ENCODE measurements at regions not wholly inside any gene's neighbourhood (a gene's known extent, or its start where the extent isn't known, plus 50 kb on each side); places are given as distances from the start of the nearest gene placed in this dataset.

- CTCF ChIA-PET (ENCODE audit: partially characterized antibody), result no interaction called here
- H2BK15ac ChIP-seq (ENCODE audit: low read length), result no peak overlapping the region
- H4K5ac ChIP-seq (ENCODE audit: insufficient read length, low read depth, low read length), result no peak overlapping the region
- H2AFZ ChIP-seq (ENCODE audit: low read length), result no peak overlapping the region
- no peaks in the 10 kb centered on the region for H3K79me2 ChIP-seq (ENCODE audit: control insufficient read depth in 1 of 2, insufficient read depth in 2 of 2, low read length in 2 of 2)
- H3K4me1 ChIP-seq (replicated peaks in 1 of 4; ENCODE audit: control insufficient read depth in 3 of 4, insufficient read depth in 4 of 4, low read length in 3 of 4), result no peaks in the 10 kb centered on the region
- no peak for TF ChIP-seq NRF1 (IDR thresholded peaks at IDR 0.05; ENCODE audit: low read depth, low read length)
- TF ChIP-seq TEAD4 (IDR thresholded peaks at IDR 0.05; ENCODE audit: low read depth, low read length), result no peak
- TF ChIP-seq GABPA (IDR thresholded peaks at IDR 0.05; ENCODE audit: borderline replicate concordance, insufficient read depth, low read length), result no peak
- no peak for TF ChIP-seq JUN (IDR thresholded peaks at IDR 0.05; ENCODE audit: low read depth, low read length)
- TF ChIP-seq PHF8 (conservative IDR thresholded peaks at IDR 0.05; ENCODE audit: low read depth, low read length), result no peak
- no peak for TF ChIP-seq CTCF (IDR thresholded peaks at IDR 0.05; ENCODE audit: control extremely low read depth in 1 of 3, insufficient read depth in 1 of 3, low read depth in 1 of 3, low read length in 3 of 3)
- TF ChIP-seq USF2 (IDR thresholded peaks at IDR 0.05; ENCODE audit: low read length), result no peak
- TF ChIP-seq JUND (IDR thresholded peaks at IDR 0.05; ENCODE audit: low read length), result no peak
- TF ChIP-seq MAFK (IDR thresholded peaks at IDR 0.05; ENCODE audit: low read depth, low read length), result no peak
- no peak for DNase-seq (ENCODE audit: low read depth in 1 of 2, low spot score in 2 of 2)
- H3K56ac ChIP-seq (replicated peaks; ENCODE audit: insufficient read length, low read depth, low read length), result no peak overlapping the region
- no peaks in the 10 kb centered on the region; the same call in 1 of the 2 replicates for H3K23me2 ChIP-seq (ENCODE audit: low read depth, low read length)
- no peak overlapping the region for H3K4me2 ChIP-seq (ENCODE audit: insufficient read depth in 1 of 2, low read depth in 2 of 2, low read length in 2 of 2)
- H4K8ac ChIP-seq (ENCODE audit: extremely low read depth, insufficient read depth, low read length), result no peak overlapping the region
- FAIRE-seq, result no peak
- H3K9ac ChIP-seq (replicated peaks in 1 of 4; ENCODE audit: extremely low read depth in 1 of 4, low read depth in 3 of 4, low read length in 3 of 4), result no peak overlapping the region
- H3K18ac ChIP-seq (ENCODE audit: extremely low read depth, low read length), result no peak overlapping the region
- H3K27me3 ChIP-seq (replicated peaks in 1 of 4; ENCODE audit: control insufficient read depth in 3 of 4, extremely low read depth in 1 of 4, insufficient read depth in 3 of 4, low read length in 3 of 4), result no peaks in the 10 kb centered on the region
- no peak overlapping the region for H3K4me3 ChIP-seq (ENCODE audit: extremely low read depth in 1 of 4, insufficient read depth in 2 of 4, low read depth in 3 of 4, low read length in 4 of 4)
- POLR2A ChIA-PET (ENCODE audit: partially characterized antibody), result no interaction called here
- no peak overlapping the region for H3K23ac ChIP-seq (ENCODE audit: insufficient read length)
- H4K91ac ChIP-seq (replicated peaks; ENCODE audit: insufficient read length, low read length), result no peak overlapping the region
- peaks cover 0 to 2% of the 10 kb centered on the region in 2 experiments; a peak in 1 of 4 replicates for H3K9me3 ChIP-seq (ENCODE audit: insufficient read depth in 2 of 2, low read depth in 1 of 2, low read length in 1 of 2)
- no peak overlapping the region for H3K14ac ChIP-seq (ENCODE audit: insufficient read length)
- H3K79me1 ChIP-seq (ENCODE audit: low read depth, low read length), result no peaks in the 10 kb centered on the region
- no peak overlapping the region for H2BK120ac ChIP-seq (replicated peaks; ENCODE audit: low read depth, low read length)
- H3K36me3 ChIP-seq (ENCODE audit: control insufficient read depth in 2 of 4, insufficient read depth in 4 of 4, low read length in 3 of 4), result peaks cover 0 to 1% (median 0%) of the 10 kb centered on the region in 4 experiments; a peak in 3 of 8 replicates
- no peak overlapping the region for H2AK5ac ChIP-seq (ENCODE audit: low read depth, low read length)
- no peak overlapping the region for H2BK12ac ChIP-seq (ENCODE audit: low read depth, low read length)
- H2BK20ac ChIP-seq (ENCODE audit: low read length), result no peak overlapping the region
- H2BK5ac ChIP-seq (ENCODE audit: low read depth, low read length), result no peak overlapping the region
- no peaks in the 10 kb centered on the region for H4K20me1 ChIP-seq (replicated peaks in 1 of 2; ENCODE audit: control insufficient read depth in 1 of 2, insufficient read depth in 2 of 2, low read length in 2 of 2)
- H3K4ac ChIP-seq (replicated peaks; ENCODE audit: insufficient read length, low read depth, low read length), result no peak overlapping the region
- H3K27ac ChIP-seq (ENCODE audit: low read depth, low read length), result no peak overlapping the region
Observed at GRCh38 chr18:39743463-39743862, 2177.9 kb upstream of the CELF4 start.

Data from H1 (cell line).